ENCODE measurements at regions not wholly inside any gene's neighbourhood (a gene's known extent, or its start where the extent isn't known, plus 50 kb on each side); places are given as distances from the start of the nearest gene placed in this dataset.

DNA sequence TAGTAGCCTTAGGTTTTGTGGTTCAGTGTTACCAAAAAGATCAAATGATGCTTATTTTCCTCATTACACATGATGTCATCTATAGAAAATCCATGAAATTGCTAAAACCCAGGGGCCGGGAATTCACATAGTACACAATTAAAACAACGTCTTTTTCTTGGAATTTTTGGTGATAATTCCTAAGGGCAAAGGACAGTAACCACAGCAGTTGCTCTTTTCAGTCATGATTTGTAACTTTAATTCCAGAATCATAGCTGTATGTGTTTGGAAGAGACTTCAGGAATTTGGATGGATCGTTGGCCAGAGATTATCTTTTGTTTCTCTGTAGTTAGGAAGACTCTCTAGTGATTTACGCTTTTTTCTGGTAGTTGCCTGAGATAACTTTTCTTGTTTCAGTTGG lies 748.7 kb downstream of the TLE4 start:
- CTCF ChIA-PET = no interaction called here
- H3K4me3 ChIP-seq (ENCODE audit: low read depth, low read length) = no peak overlapping the region
- TF ChIP-seq, protein P1, sequence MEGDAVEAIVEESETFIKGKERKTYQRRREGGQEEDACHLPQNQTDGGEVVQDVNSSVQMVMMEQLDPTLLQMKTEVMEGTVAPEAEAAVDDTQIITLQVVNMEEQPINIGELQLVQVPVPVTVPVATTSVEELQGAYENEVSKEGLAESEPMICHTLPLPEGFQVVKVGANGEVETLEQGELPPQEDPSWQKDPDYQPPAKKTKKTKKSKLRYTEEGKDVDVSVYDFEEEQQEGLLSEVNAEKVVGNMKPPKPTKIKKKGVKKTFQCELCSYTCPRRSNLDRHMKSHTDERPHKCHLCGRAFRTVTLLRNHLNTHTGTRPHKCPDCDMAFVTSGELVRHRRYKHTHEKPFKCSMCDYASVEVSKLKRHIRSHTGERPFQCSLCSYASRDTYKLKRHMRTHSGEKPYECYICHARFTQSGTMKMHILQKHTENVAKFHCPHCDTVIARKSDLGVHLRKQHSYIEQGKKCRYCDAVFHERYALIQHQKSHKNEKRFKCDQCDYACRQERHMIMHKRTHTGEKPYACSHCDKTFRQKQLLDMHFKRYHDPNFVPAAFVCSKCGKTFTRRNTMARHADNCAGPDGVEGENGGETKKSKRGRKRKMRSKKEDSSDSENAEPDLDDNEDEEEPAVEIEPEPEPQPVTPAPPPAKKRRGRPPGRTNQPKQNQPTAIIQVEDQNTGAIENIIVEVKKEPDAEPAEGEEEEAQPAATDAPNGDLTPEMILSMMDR (IDR thresholded peaks at IDR 0.05; ENCODE audit: insufficient read depth, low read length, missing control alignments) = no peak
- DNase-seq (ENCODE audit: low read depth, low spot score) = no peak
- POLR2A ChIA-PET = no interaction called here

DNA sequence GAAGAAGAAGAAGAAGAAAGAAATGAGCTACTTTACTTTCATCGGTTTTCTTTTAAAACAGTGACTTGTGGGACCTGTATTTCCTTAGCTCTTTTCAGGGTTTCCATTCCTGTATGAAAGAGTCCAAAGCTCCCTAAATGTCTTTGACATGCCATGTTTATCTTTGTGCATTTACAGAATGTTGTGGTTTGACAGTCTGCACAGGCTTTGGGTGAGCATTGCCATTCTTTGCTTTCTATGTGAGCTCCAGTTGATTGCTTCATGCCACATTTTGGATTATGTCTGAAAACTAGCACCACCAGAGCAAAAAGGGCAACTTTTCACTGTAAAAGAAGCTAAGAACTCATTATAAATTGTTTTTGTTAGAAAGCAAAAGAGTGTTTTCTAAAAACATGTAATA lies 733.4 kb downstream of the TLE4 start:
- DNase-seq (ENCODE audit: low read depth, low spot score) = no peak
- POLR2A ChIA-PET = no interaction called here
- CTCF ChIA-PET = no interaction called here
- TF ChIP-seq, protein P1 (IDR thresholded peaks at IDR 0.05; ENCODE audit: insufficient read depth, low read length, missing control alignments) = no peak
- H3K4me3 ChIP-seq (ENCODE audit: low read depth, low read length) = no peak overlapping the region

GRCh38 chr9:80294955-80295354 lies 723.2 kb downstream of the TLE4 start:
- TF ChIP-seq, protein P1 (IDR thresholded peaks at IDR 0.05; ENCODE audit: insufficient read depth, low read length, missing control alignments) = no peak
- no peak overlapping the region for H3K4me3 ChIP-seq (ENCODE audit: low read depth, low read length)
- DNase-seq (ENCODE audit: low read depth, low spot score) = no peak
- POLR2A ChIA-PET = no interaction called here
- CTCF ChIA-PET = no interaction called here

GRCh38 chr9:80294318-80294717 lies 722.6 kb downstream of the TLE4 start:
- TF ChIP-seq, protein P1 (IDR thresholded peaks at IDR 0.05; ENCODE audit: insufficient read depth, low read length, missing control alignments) = no peak
- DNase-seq (ENCODE audit: low read depth, low spot score) = no peak
- ChIA-PET POLR2A (no interaction called here), CTCF (no interaction called here)
- no peak overlapping the region for H3K4me3 ChIP-seq (ENCODE audit: low read depth, low read length)

DNA sequence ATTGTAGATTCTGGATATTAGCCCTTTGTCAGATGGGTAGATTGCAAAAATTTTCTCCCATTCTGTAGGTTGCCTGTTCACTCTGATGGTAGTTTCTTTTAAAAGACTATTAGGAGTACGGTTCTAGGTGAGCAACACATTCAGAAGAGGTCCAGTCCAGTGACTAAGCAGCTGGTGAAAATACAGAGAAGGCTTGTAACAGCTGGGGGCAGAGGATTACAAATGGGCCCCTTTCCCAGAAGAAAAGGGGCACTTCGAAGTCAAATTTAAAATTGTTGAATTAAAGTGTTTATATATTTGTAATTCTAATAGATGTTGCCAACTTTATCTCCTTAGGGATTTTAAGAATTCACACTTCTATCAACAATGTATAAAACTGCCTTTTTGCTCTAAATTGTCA lies 720.5 kb downstream of the TLE4 start:
- POLR2A ChIA-PET = no interaction called here
- TF ChIP-seq, protein P1 (IDR thresholded peaks at IDR 0.05; ENCODE audit: insufficient read depth, low read length, missing control alignments) = no peak
- no peak overlapping the region for H3K4me3 ChIP-seq (ENCODE audit: low read depth, low read length)
- CTCF ChIA-PET = no interaction called here
- no peak for DNase-seq (ENCODE audit: low read depth, low spot score)

DNA sequence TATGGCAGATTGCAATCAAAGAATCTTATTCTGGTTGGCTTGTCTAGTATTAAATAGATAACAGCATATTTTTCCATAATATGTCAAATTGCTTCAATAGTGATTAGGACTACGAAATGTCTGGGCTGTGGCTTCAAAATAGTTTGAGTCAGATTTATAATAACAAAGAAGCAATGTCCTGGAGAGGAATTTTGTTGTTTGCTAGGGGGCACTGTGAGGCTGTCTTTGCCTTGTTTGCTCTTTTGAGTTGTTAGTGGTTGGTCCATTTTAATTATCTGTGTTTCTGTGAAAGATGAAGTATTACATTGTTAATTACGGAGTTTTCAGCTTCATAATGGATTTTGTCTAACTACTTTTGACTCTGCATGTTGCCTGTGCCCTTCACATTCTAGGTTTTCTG lies 713.6 kb downstream of the TLE4 start:
- ChIA-PET POLR2A (no interaction called here), CTCF (no interaction called here)
- H3K4me3 ChIP-seq (ENCODE audit: low read depth, low read length) = no peak overlapping the region
- no peak for DNase-seq (ENCODE audit: low read depth, low spot score)
- TF ChIP-seq, protein P1 (IDR thresholded peaks at IDR 0.05; ENCODE audit: insufficient read depth, low read length, missing control alignments) = peak; percentile 1
